ENCODE measurements at regions not wholly inside any gene's neighbourhood (a gene's known extent, or its start where the extent isn't known, plus 50 kb on each side); places are given as distances from the start of the nearest gene placed in this dataset.
A peak's percentile ranks its signal among the peaks of the same experiment; 100 is the strongest.

- H3K27me3 Mint-ChIP-seq: peaks cover 22 to 29% of the 10 kb centered on the region in 2 donors
- no peak for DNase-seq (ENCODE audit: low spot score)
These were observed 97.1 kb upstream of the MAML3 start for GRCh38 chr4:140250989-140251552.

DNA sequence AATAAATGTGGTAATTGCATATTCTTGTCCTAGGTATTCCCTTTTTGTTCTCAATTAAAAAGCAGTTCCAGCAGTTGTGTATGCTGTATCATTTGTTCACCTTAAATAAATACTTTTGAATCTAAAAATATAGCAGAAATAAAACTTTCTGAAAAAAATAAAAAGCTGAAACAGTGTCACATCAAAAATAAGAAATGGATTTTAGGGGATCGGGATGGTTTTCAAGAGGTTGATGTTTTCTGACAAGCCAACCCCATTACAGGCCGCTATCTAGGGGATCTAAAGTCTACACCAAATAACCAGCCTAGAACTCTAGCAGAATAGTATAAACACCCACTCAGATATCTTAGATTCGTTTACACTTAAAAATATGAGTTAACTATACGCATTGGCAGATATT, 95.4 kb upstream of the MAML3 start:
- Mint-ChIP-seq H3K9me3 (no peaks in the 10 kb centered on the region), H3K27me3 (peaks cover 20 to 22% of the 10 kb centered on the region in 2 donors), H3K4me1 (ENCODE audit: low read depth in 2 of 2) (peaks cover 12 to 14% of the 10 kb centered on the region in 2 donors), H3K4me3 (no peak overlapping the region), H3K36me3 (no peaks in the 10 kb centered on the region), H3K27ac (no peak overlapping the region)
- ATAC-seq (no peak), DNase-seq (ENCODE audit: low spot score) (no peak)

More at GRCh38 chr4:140250989-140251552, 97.1 kb upstream of the MAML3 start:
- H3K9me3 Mint-ChIP-seq: no peaks in the 10 kb centered on the region
- H3K4me1 Mint-ChIP-seq (ENCODE audit: low read depth in 2 of 2): peaks cover 12 to 14% of the 10 kb centered on the region in 2 donors
- ATAC-seq: peak; percentile 66 to 68
- no peak overlapping the region for H3K27ac Mint-ChIP-seq
- H3K36me3 Mint-ChIP-seq: no peaks in the 10 kb centered on the region
- H3K4me3 Mint-ChIP-seq: peak overlapping the region; percentile 44

GRCh38 chr4:140247237-140247636, 93.3 kb upstream of the MAML3 start:
- no peak for DNase-seq (ENCODE audit: low spot score)
- peaks cover 20 to 25% of the 10 kb centered on the region in 2 donors for H3K4me1 Mint-ChIP-seq (ENCODE audit: low read depth in 2 of 2)
- H3K9me3 Mint-ChIP-seq: no peaks in the 10 kb centered on the region
- no peak for ATAC-seq
- H3K36me3 Mint-ChIP-seq: no peaks in the 10 kb centered on the region
- no peak overlapping the region for H3K4me3 Mint-ChIP-seq
- no peak overlapping the region for H3K27ac Mint-ChIP-seq
- peaks cover 11 to 18% of the 10 kb centered on the region in 2 donors for H3K27me3 Mint-ChIP-seq

DNA sequence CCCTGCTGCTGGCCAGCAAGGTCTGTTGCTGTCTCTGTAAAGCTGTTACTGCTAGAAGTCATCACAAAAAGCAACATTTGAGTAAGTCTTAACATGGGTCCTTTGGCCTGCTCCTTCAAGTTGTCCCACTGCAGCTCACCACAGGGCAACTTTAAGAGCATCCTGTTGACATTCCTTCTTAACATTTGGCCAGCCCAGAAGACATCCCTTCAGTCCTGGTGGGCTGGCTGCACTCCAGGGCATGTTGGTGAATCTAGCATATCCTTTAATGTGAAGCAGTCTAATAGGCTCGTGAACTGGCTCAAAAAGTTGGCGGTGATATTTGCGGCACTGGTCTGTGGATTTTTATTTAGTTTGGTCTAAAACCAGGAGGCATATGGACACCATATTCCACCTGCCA, 92.2 kb upstream of the MAML3 start:
- no peak for ATAC-seq
- H3K9me3 Mint-ChIP-seq: no peaks in the 10 kb centered on the region
- peaks cover 23 to 24% of the 10 kb centered on the region in 2 donors for H3K4me1 Mint-ChIP-seq (ENCODE audit: low read depth in 2 of 2)

GRCh38 chr4:140244328-140244727, 90.3 kb upstream of the MAML3 start:
- H3K27me3 Mint-ChIP-seq: peaks cover 12 to 18% of the 10 kb centered on the region in 2 donors
- no peak overlapping the region for H3K4me3 Mint-ChIP-seq
- ATAC-seq: no peak
- no peak overlapping the region for H3K27ac Mint-ChIP-seq
- H3K4me1 Mint-ChIP-seq (ENCODE audit: low read depth in 2 of 2): peaks cover 18 to 20% of the 10 kb centered on the region in 2 donors
- H3K36me3 Mint-ChIP-seq: no peaks in the 10 kb centered on the region
- H3K9me3 Mint-ChIP-seq: no peaks in the 10 kb centered on the region
- DNase-seq (ENCODE audit: low spot score): no peak

More for the DNA sequence above, 92.2 kb upstream of the MAML3 start:
- Mint-ChIP-seq H3K36me3 (no peaks in the 10 kb centered on the region), H3K27ac (no peak overlapping the region), H3K27me3 (peaks cover 11% of the 10 kb centered on the region in 2 donors), H3K4me3 (no peak overlapping the region)
- DNase-seq (ENCODE audit: low spot score): no peak

- no peaks in the 10 kb centered on the region for H3K9me3 Mint-ChIP-seq
- H3K27ac Mint-ChIP-seq: peak overlapping the region in 1 of 2 donors; percentile 72
- no peak for DNase-seq (ENCODE audit: low spot score)
- H3K27me3 Mint-ChIP-seq: peaks cover 9 to 14% of the 10 kb centered on the region in 2 donors
- H3K4me1 Mint-ChIP-seq (ENCODE audit: low read depth in 2 of 2): peaks cover 17 to 18% of the 10 kb centered on the region in 2 donors
- H3K36me3 Mint-ChIP-seq: no peaks in the 10 kb centered on the region
- ATAC-seq: peak in 1 of 2 donors; percentile 45
- peak overlapping the region; percentile 31 for H3K4me3 Mint-ChIP-seq
These were observed 89.3 kb upstream of the MAML3 start for GRCh38 chr4:140243278-140243753.

DNA sequence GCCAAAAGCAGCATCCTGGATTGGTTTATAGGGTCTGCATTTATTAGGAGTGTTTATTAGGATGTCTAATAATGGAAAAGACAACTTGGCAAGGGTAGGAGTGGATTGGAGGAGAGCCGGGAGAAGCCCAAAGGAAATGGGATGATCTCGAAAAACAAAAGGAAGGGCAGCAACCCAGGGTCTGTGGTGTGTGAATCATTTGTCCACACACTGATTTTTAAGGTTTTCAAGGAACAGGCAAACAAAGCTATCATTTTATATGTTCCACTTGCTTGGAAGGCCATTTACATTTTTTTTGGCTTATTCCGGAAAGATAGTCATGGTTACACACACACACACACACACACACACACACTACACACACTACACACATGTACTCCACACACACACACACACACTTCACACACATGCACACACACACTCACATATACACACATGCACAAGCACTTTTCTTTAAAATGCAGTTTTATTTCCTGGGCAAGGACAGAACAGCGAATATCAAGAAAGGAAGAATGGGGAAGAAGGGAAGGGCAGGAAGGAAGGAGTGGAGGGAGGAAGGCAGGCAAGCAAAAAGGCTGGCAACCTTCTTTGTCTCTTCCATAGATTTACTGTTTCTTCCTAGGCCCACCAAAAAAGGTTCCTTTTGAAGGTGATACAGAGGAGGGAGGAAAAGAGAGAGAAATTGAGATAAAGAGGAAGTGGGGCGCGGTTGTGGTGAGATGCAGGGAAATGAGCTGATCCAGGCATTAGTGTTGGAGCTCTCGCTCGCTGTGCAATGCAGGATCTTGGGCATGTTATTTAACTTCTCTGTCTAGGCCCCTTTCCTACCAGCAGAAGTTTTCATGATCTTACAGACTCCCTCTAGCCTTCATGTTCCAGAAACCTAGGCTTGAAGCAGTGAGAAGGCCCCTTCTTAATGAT, 88.6 kb upstream of the MAML3 start:
- Mint-ChIP-seq H3K27me3 (peaks cover 11 to 21% of the 10 kb centered on the region in 2 donors), H3K9me3 (no peaks in the 10 kb centered on the region), H3K36me3 (no peaks in the 10 kb centered on the region), H3K4me3 (peak overlapping the region; percentile 31), H3K27ac (peak overlapping the region in 1 of 2 donors; percentile 72), H3K4me1 (ENCODE audit: low read depth in 2 of 2) (peaks cover 17 to 18% of the 10 kb centered on the region in 2 donors)
- ATAC-seq: peak in 1 of 2 donors; percentile 56
- DNase-seq (ENCODE audit: low spot score): no peak

- Mint-ChIP-seq H3K9me3 (no peaks in the 10 kb centered on the region), H3K4me3 (no peak overlapping the region), H3K4me1 (ENCODE audit: low read depth in 2 of 2) (peaks cover 15 to 18% of the 10 kb centered on the region in 2 donors), H3K27me3 (peaks cover 13 to 30% of the 10 kb centered on the region in 2 donors), H3K36me3 (no peaks in the 10 kb centered on the region), H3K27ac (no peak overlapping the region)
- DNase-seq (ENCODE audit: low spot score) (no peak), ATAC-seq (no peak)
These were observed 86.3 kb upstream of the MAML3 start for GRCh38 chr4:140240237-140240636.

GRCh38 chr4:140239311-140239710, 85.3 kb upstream of the MAML3 start:
- no peak for DNase-seq (ENCODE audit: low spot score)
- Mint-ChIP-seq H3K36me3 (no peaks in the 10 kb centered on the region), H3K9me3 (no peaks in the 10 kb centered on the region), H3K4me3 (no peak overlapping the region), H3K4me1 (ENCODE audit: low read depth in 2 of 2) (peaks cover 15 to 24% of the 10 kb centered on the region in 2 donors), H3K27ac (no peak overlapping the region), H3K27me3 (peaks cover 16 to 30% of the 10 kb centered on the region in 2 donors)
- no peak for ATAC-seq

- H3K27ac Mint-ChIP-seq: no peak overlapping the region
- DNase-seq (ENCODE audit: low spot score): no peak
- peaks cover 13 to 21% of the 10 kb centered on the region in 2 donors for H3K4me1 Mint-ChIP-seq (ENCODE audit: low read depth in 2 of 2)
- H3K36me3 Mint-ChIP-seq: no peaks in the 10 kb centered on the region
- no peak overlapping the region for H3K4me3 Mint-ChIP-seq
- peaks cover 14 to 30% of the 10 kb centered on the region in 2 donors for H3K27me3 Mint-ChIP-seq
- ATAC-seq: no peak
- no peaks in the 10 kb centered on the region for H3K9me3 Mint-ChIP-seq
These were observed 84.5 kb upstream of the MAML3 start for GRCh38 chr4:140238351-140239056.

GRCh38 chr4:140237616-140238350, 83.8 kb upstream of the MAML3 start:
- Mint-ChIP-seq H3K36me3 (no peaks in the 10 kb centered on the region), H3K27me3 (peaks cover 14 to 30% of the 10 kb centered on the region in 2 donors), H3K4me1 (ENCODE audit: low read depth in 2 of 2) (peaks cover 6 to 14% of the 10 kb centered on the region in 2 donors), H3K27ac (no peak overlapping the region), H3K9me3 (no peaks in the 10 kb centered on the region), H3K4me3 (no peak overlapping the region)
- DNase-seq (ENCODE audit: low spot score): no peak
- ATAC-seq: peak in 1 of 2 donors; percentile 7

- ATAC-seq (no peak), DNase-seq (ENCODE audit: low spot score) (no peak)
- Mint-ChIP-seq H3K27ac (no peak overlapping the region), H3K27me3 (peaks cover 17 to 30% of the 10 kb centered on the region in 2 donors), H3K4me3 (no peak overlapping the region), H3K36me3 (no peaks in the 10 kb centered on the region), H3K9me3 (no peaks in the 10 kb centered on the region), H3K4me1 (ENCODE audit: low read depth in 2 of 2) (peaks cover 0 to 6% of the 10 kb centered on the region in 2 donors)
These were observed 82.7 kb upstream of the MAML3 start for GRCh38 chr4:140236654-140237169.

GRCh38 chr4:140234697-140235060, 80.7 kb upstream of the MAML3 start:
- H3K4me3 Mint-ChIP-seq: peak overlapping the region; percentile 63
- H3K27ac Mint-ChIP-seq: peak overlapping the region; percentile 57 to 79
- no peaks in the 10 kb centered on the region for H3K36me3 Mint-ChIP-seq
- H3K27me3 Mint-ChIP-seq: peaks cover 20 to 24% of the 10 kb centered on the region in 2 donors
- no peaks in the 10 kb centered on the region for H3K9me3 Mint-ChIP-seq
- DNase-seq (ENCODE audit: low spot score): no peak
- H3K4me1 Mint-ChIP-seq (ENCODE audit: low read depth in 2 of 2): peaks cover 0 to 6% of the 10 kb centered on the region in 2 donors
- ATAC-seq: peak in 1 of 2 donors; percentile 66
